Activated CD4-positive, alpha-beta T cell treated with anti-CD3 and anti-CD28 coated beads for 4 hours (primary cell): ENCODE measurements at regions not wholly inside any gene's neighbourhood (a gene's known extent, or its start where the extent isn't known, plus 50 kb on each side); places are given as distances from the start of the nearest gene placed in this dataset.
"Not testable (repeated sequence)": the region's sequence is repeated elsewhere in the genome, so short reads cannot be mapped to it uniquely, and the experiment has no call there.

Experiments
- DNase-seq, 2 donors: peaks; one replicate each; pipeline ENCODE4 v3.0.0-alpha.2; 2020

- DNase-seq: no peak
Measured at GRCh38 chr4:13678186-13678924, 50.8 kb upstream of the BOD1L1 start.

- no peak for DNase-seq
Measured at GRCh38 chr4:13681570-13681969, 54.0 kb upstream of the BOD1L1 start.

DNA sequence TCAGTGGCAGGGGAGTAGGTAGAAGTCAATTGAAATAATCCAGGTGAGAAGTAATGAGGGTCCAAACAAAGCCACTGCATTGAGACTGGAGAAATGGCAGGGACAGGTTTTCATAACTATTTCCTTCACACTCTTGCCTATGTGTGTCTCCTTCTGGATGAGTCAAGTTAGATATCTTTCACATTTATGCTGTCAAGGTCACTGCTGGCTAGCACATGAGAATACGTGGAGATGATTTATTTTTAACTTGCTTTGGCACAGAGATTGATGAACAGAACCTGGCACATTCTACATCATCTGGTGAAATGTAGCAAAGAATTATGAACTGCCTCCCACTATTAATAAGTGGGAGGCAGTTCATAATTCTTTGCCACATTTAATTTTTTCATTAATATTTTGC is 66.7 kb upstream of the BOD1L1 start:
- no peak for DNase-seq

DNA sequence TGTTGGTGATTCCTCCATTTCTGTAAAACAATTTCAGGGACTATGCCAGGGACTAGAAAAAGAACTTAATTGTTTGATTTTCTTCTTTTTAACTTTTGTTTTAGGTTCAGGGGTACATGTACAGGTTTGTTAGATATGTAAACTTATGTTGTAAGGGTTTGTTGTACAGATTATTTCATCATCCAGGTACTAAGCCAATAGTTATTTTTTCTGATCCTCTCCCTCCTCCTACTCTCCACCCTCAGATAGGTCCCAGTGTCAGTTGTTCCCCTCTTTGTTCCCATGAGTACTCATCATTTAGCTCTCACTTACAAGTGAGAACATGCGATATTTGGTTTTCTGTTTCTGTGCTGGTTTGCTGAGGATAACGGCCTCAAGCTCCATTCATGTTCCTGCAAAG is 70.8 kb upstream of the BOD1L1 start:
- DNase-seq: no peak

GRCh38 chr4:13700021-13700857 is 72.7 kb upstream of the BOD1L1 start:
- no peak for DNase-seq

- not testable (repeated sequence) for DNase-seq
Measured at GRCh38 chr4:13700858-13701140, 73.3 kb upstream of the BOD1L1 start.

DNA sequence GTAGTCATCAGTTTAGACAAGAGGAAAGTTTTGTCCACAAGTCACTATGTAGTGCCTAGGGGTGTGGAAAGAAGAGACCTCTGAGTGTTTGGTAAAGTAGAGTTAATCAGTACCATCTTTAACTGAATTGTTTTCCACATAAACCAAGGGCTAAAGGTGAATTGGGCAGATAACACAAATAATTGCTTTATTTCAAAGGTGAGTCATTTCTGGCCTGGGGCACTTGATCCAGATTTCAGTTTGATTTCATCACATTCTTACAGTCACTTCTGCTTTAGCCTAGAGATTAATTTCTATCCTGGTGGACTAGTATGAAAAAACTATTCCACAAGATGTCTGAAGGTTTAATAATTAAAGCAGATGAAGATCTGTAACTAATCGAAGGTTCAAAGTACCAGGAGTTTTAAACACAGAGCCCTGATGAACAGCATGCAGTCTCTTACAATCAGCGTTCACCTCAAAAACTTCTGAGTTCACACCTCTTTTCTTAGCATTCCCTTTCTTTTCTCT is 74.5 kb upstream of the BOD1L1 start:
- no peak for DNase-seq

DNA sequence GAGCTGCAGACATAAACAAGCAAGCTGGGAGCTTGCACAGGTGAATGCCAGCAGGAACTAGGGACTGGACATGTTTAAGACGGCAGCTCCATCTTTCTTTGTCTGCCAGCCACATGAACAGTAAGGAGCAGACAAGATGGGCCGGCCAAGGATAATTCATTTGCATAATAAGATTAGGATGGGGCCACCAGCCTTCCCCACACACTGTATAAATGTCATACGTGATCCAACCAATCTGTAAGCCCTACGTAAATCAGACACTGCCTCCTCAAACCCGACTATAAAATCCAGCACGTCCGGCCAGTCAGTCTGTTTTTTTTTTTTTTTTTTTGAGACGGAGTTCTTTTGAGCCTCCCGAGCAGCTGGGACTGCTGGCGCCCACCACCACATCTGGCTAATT is 75.6 kb upstream of the BOD1L1 start:
- DNase-seq: no peak

- no peak for DNase-seq
Measured at GRCh38 chr4:13704035-13704434, 76.5 kb upstream of the BOD1L1 start.

GRCh38 chr4:13704761-13705160 is 77.2 kb upstream of the BOD1L1 start:
- DNase-seq: no peak

DNA sequence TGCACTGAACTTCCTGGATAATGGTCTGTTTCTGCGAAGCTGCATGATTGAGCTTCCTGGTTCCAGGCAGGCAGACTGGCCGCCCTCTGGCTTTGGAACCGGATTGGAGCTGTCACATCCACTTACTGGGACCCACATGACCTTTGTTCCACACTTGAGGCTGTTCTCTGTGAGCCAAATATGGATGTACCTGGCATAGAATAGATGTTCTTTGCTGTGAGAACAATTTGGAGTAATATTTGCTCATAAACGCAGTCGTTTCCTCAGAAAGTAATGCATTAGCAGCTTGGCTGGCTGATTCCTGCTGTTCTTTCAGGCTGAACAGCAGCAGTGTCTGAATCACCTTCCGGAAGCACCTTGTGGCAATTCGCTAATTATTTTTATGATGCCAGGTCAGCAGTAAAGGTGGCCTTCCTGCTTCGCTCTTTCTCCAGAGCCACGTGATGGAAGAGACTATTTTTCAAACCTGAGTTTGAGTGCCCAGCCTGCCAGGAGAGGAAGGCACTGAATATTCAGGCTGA is 78.1 kb upstream of the BOD1L1 start:
- no peak for DNase-seq

- no peak for DNase-seq
Measured at GRCh38 chr4:13706120-13706519, 78.6 kb upstream of the BOD1L1 start.

GRCh38 chr4:13706716-13707115 is 79.2 kb upstream of the BOD1L1 start:
- no peak for DNase-seq

- no peak for DNase-seq
Measured at GRCh38 chr4:13710246-13710885, 82.8 kb upstream of the BOD1L1 start.

GRCh38 chr4:13711233-13711785 is 83.8 kb upstream of the BOD1L1 start:
- no peak for DNase-seq

DNA sequence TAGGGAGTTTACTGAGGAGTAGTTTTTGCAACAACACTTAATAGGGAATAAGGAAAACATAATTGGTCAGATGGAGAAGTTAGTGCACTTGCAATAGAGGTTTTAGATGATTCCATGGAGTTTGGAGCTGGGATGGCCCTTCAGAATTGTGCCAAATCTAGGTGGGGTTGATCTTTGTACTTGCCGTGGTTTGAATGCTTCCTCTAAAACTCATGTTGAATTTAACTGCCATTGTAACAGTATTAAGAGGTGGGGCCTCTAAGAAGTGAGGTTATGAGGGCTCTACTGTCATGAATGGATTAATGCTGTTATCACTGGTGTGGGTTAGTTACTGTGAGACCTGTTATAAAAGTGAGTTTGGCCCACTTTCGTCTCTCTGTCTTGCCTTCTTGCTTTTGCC is 94.4 kb upstream of the BOD1L1 start:
- DNase-seq: no peak

- no peak for DNase-seq
Measured at GRCh38 chr4:13722649-13723048, 95.1 kb upstream of the BOD1L1 start.

DNA sequence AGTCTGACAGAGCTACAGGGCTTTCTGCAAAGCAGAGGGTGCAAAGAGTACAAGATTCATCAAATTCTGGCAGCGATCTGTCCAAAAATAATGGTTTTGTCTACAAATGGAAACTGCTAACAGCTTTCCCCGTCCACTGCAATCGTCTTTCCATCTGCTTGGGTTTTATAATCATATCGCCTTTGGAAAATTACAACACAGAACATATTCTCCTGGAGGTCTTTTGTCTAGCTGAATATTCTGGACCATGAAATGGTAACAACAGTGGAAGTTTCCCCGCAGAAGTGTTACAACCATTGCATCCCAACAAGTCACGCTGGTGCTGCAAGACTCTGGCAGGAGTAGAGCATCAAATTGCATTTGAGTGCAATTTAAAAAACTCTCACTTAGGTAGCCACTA is 101.2 kb upstream of the BOD1L1 start:
- DNase-seq: no peak

- DNase-seq: no peak
Measured at GRCh38 chr4:13731019-13731418, 103.5 kb upstream of the BOD1L1 start.

DNA sequence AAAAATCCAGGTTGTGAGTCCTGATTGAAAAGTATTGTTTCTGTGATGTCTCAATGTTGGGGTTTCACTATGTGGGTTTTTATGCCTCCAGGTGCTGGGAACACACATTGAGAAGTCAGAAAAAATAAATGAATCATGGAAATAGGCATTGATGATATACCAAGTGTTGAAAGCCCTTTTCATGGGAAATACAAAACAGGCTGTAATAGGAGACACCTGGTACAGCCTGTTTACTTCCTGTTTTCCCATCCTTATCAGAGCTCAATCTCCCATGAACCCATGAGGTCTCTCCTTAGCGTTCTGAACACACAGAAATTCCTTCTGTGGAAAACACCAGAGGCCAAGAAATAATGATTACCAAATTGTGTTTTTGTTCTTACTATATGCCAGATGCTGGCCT is 106.3 kb upstream of the BOD1L1 start:
- DNase-seq: no peak

- no peak for DNase-seq
Measured at GRCh38 chr4:13750594-13750993, 123.1 kb upstream of the BOD1L1 start.

- DNase-seq: not testable (repeated sequence)
Measured at GRCh38 chr4:13761581-13761980, 134.1 kb upstream of the BOD1L1 start.

DNA sequence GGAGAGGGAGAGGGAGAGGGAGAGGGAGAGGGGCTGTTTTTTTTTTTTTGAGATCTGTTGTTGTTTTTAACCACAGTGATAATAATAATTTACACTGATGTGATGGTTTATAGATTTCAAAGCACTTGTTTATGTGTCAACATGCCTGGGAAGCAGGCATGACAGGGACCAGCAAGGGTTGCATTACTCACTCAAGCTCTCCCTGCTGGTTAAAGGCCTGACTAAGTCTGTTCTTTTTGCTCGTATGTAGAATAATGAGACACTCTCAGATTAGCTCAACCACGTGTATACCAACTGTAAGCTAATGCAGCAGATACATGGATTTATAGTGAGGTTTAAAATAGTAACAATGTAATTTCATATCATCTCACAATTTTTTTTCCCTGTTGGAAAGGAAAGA is 134.6 kb upstream of the BOD1L1 start:
- no peak for DNase-seq
